HS-5 (cell line): ENCODE measurements at regions not wholly inside any gene's neighbourhood (a gene's known extent, or its start where the extent isn't known, plus 50 kb on each side); places are given as distances from the start of the nearest gene placed in this dataset.

ENCODE experiments used
- DNase-seq: peaks from one replicate; pipeline ENCODE4 v3.0.0-alpha.2; 2012; ENCODE audit warnings: low read depth

- DNase-seq, result no peak
These were observed 218.5 kb upstream of the HDAC4 start for GRCh38 chr2:239619369-239619768.

GRCh38 chr2:239616729-239617128 is 215.9 kb upstream of the HDAC4 start:
- no peak for DNase-seq

- DNase-seq, result no peak
These were observed 211.3 kb upstream of the HDAC4 start for GRCh38 chr2:239612133-239612532.

GRCh38 chr2:239611222-239611795 is 210.5 kb upstream of the HDAC4 start:
- DNase-seq, result no peak

GRCh38 chr2:239610457-239611221 is 209.8 kb upstream of the HDAC4 start:
- DNase-seq, result no peak

- DNase-seq, result no peak
These were observed 208.9 kb upstream of the HDAC4 start for GRCh38 chr2:239609607-239610310.

GRCh38 chr2:239609162-239609561 is 208.3 kb upstream of the HDAC4 start:
- DNase-seq, result no peak

- DNase-seq, result no peak
These were observed 207.9 kb upstream of the HDAC4 start for GRCh38 chr2:239608723-239609122.

GRCh38 chr2:239608260-239608659 is 207.4 kb upstream of the HDAC4 start:
- no peak for DNase-seq

GRCh38 chr2:239607517-239608191 is 206.8 kb upstream of the HDAC4 start:
- DNase-seq, result no peak

GRCh38 chr2:239606741-239607516 is 206.1 kb upstream of the HDAC4 start:
- DNase-seq, result no peak

GRCh38 chr2:239605976-239606375 is 205.2 kb upstream of the HDAC4 start:
- no peak for DNase-seq

GRCh38 chr2:239605409-239605808 is 204.6 kb upstream of the HDAC4 start:
- DNase-seq, result no peak

GRCh38 chr2:239604861-239605260 is 204.0 kb upstream of the HDAC4 start:
- DNase-seq, result no peak

GRCh38 chr2:239603411-239604356 is 202.9 kb upstream of the HDAC4 start:
- DNase-seq, result no peak

GRCh38 chr2:239602290-239603282 is 201.8 kb upstream of the HDAC4 start:
- DNase-seq, result no peak

- no peak for DNase-seq
These were observed 201.1 kb upstream of the HDAC4 start for GRCh38 chr2:239601880-239602279.

GRCh38 chr2:239601201-239601851 is 200.5 kb upstream of the HDAC4 start:
- DNase-seq, result no peak

- DNase-seq, result no peak
These were observed 199.8 kb upstream of the HDAC4 start for GRCh38 chr2:239600650-239601049.
